A549 (cell line): ENCODE measurements at regions not wholly inside any gene's neighbourhood (a gene's known extent, or its start where the extent isn't known, plus 50 kb on each side); places are given as distances from the start of the nearest gene placed in this dataset.

ENCODE experiments used
- ATAC-seq, 2 experiments: fragments of 200-7000 bp in 1 of 2; fragments of >200 bp in 1 of 2; cut with Nextera tagmentation in 1 of 2; cut with Tn5 transposase in 1 of 2; 3 replicates each; pipeline versions ENCODE4 v1.8.0 to v1.9.1; 2018 to 2020; ENCODE audit warnings: mild to moderate bottlenecking in 1 of 2, moderate library complexity in 1 of 2
- CTCF ChIA-PET: fragments of 300-600 bp; sonication (Branson Sonifier 250); formaldehyde crosslinking; extraction: SDS; loops from one replicate; lab custom pipeline; 2021; ENCODE audit warnings: antibody characterized with exemption, inconsistent platforms; lab: Yijun Ruan, JAX
- POLR2A ChIA-PET: fragments of 350-600 bp; formaldehyde crosslinking; extraction: SDS; loops from one replicate; lab custom pipeline; 2021; ENCODE audit warnings: antibody characterized with exemption, inconsistent platforms; lab: Yijun Ruan, JAX
- DNase-seq, 2 experiments: peaks; one replicate each; pipeline versions ENCODE4 v3.0.0 to v3.0.0-alpha.2; 2011 to 2016; ENCODE audit warnings: low read depth in 1 of 2, low spot score in 1 of 2
- FAIRE-seq: peaks from 2 replicates; lab custom pipeline; 2011; peaks lifted over from hg19 to GRCh38; lab: Jason Lieb, UNC
- H3K27ac ChIP-seq, 2 experiments: fragments of >200 bp; sonication (Bioruptor Twin); formaldehyde crosslinking; 3 replicates each; pipeline ENCODE4 v1.5.1; 2016 to 2017
- H3K4me1 ChIP-seq: fragments of >200 bp; sonication (Bioruptor Twin); formaldehyde crosslinking; 3 replicates; pipeline ENCODE4 v1.6.1; 2016
- H3K4me2 ChIP-seq: fragments of >200 bp; sonication (Bioruptor Twin); formaldehyde crosslinking; 3 replicates; pipeline ENCODE4 v1.6.1; 2016
- H3K4me3 ChIP-seq: fragments of >200 bp; sonication (Bioruptor Twin); formaldehyde crosslinking; 3 replicates; pipeline ENCODE4 v1.5.1; 2016
- H3K9me3 ChIP-seq: fragments of >200 bp; sonication (Bioruptor Twin); formaldehyde crosslinking; 3 replicates; pipeline ENCODE4 v1.6.1; 2016
- BCL3 ChIP-seq: fragments of >200 bp; sonication (Bioruptor Twin); formaldehyde crosslinking; IDR thresholded peaks from 3 replicates; pipeline ENCODE4 v1.6.1; 2016
- BHLHE40 ChIP-seq: IDR thresholded peaks from 2 replicates; pipeline ENCODE4 v1.6.1; 2012; ENCODE audit warnings: low read depth, low read length, inconsistent platforms
- CBX8 ChIP-seq: fragments of 200-600 bp; sonication (generic); IDR thresholded peaks from 2 replicates; pipeline ENCODE4 v1.6.1; 2016
- CHD4 ChIP-seq: fragments of 200-600 bp; sonication (generic); IDR thresholded peaks from 2 replicates; pipeline ENCODE4 v1.6.1; 2016; ENCODE audit warnings: antibody characterized with exemption, mild to moderate bottlenecking, borderline replicate concordance
- ELK1 ChIP-seq: fragments of 150-350 bp; IDR thresholded peaks from 2 replicates; pipeline ENCODE4 v1.6.1; 2014; ENCODE audit warnings: low read depth, mild to moderate bottlenecking, low read length
- ESRRA ChIP-seq: fragments of 150-350 bp; IDR thresholded peaks from 2 replicates; pipeline ENCODE4 v1.6.1; 2014; ENCODE audit warnings: mild to moderate bottlenecking, low read length, borderline replicate concordance
- FOSB ChIP-seq: fragments of 250-450 bp; sonication (Bioruptor Pico); IDR thresholded peaks from 2 replicates; pipeline ENCODE4 v1.5.0; 2020; ENCODE audit warnings: mild to moderate bottlenecking, moderate library complexity
- FOSL2 ChIP-seq, 2 experiments: fragments of 450-650 bp in 1 of 2; fragments of >200 bp in 1 of 2; sonication (Bioruptor Twin) in 1 of 2; formaldehyde crosslinking; IDR thresholded peaks; 2 replicates each; pipeline versions ENCODE4 v1.5.0 to v1.6.1; 2016 to 2020; ENCODE audit warnings: mild to moderate bottlenecking in 1 of 2, moderate library complexity in 1 of 2
- FOXS1 ChIP-seq: fragments of 250-450 bp; sonication (Bioruptor Pico); IDR thresholded peaks from 2 replicates; pipeline ENCODE4 v1.5.0; 2020; ENCODE audit warnings: mild to moderate bottlenecking, moderate library complexity
- HES2 ChIP-seq: fragments of >200 bp; sonication (Bioruptor Twin); formaldehyde crosslinking; IDR thresholded peaks from 2 replicates; pipeline ENCODE4 v1.6.1; 2016
- HMGXB4 ChIP-seq: fragments of 250-450 bp; sonication (Bioruptor Pico); IDR thresholded peaks from 2 replicates; pipeline ENCODE4 v1.5.0; 2021; ENCODE audit warnings: mild to moderate bottlenecking, moderate library complexity, borderline replicate concordance
- HOXB5 ChIP-seq: fragments of 250-450 bp; sonication (Bioruptor Pico); IDR thresholded peaks from 2 replicates; pipeline ENCODE4 v1.5.0; 2020; ENCODE audit warnings: mild to moderate bottlenecking, moderate library complexity
- JUNB ChIP-seq: fragments of >200 bp; sonication (Bioruptor Twin); formaldehyde crosslinking; IDR thresholded peaks from 2 replicates; pipeline ENCODE4 v1.6.1; 2016
- KDM5A ChIP-seq: fragments of 200-600 bp; sonication (generic); IDR thresholded peaks from 2 replicates; pipeline ENCODE4 v1.6.1; 2016; ENCODE audit warnings: antibody characterized with exemption, mild to moderate bottlenecking
- MAFK ChIP-seq: fragments of 450-650 bp; IDR thresholded peaks from 2 replicates; pipeline ENCODE4 v1.6.1; 2014; ENCODE audit not compliant: partially characterized antibody
- MYC ChIP-seq: IDR thresholded peaks from 2 replicates; pipeline ENCODE4 v1.6.1; 2012; ENCODE audit warnings: mild to moderate bottlenecking, inconsistent platforms, low read length, improper control_type of control experiment, borderline replicate concordance
- NPAS2 ChIP-seq: fragments of 250-450 bp; sonication (Bioruptor Pico); IDR thresholded peaks from 2 replicates; pipeline ENCODE4 v1.8.0; 2022; ENCODE audit warnings: mild to moderate bottlenecking, moderate library complexity, borderline replicate concordance
- NR3C1 ChIP-seq: fragments of >200 bp; sonication (Bioruptor Twin); formaldehyde crosslinking; IDR thresholded peaks from 3 replicates; pipeline ENCODE4 v1.6.1; 2017
- PBX3 ChIP-seq: IDR thresholded peaks from 2 replicates; pipeline ENCODE4 v1.6.1; 2012
- PHF8 ChIP-seq: fragments of 200-600 bp; sonication (generic); IDR thresholded peaks from 2 replicates; pipeline ENCODE4 v1.6.1; 2016; ENCODE audit warnings: low read depth, mild to moderate bottlenecking, antibody characterized with exemption, moderate library complexity, borderline replicate concordance
- POLR2A ChIP-seq: IDR thresholded peaks from 2 replicates; pipeline ENCODE4 v1.6.1; 2012; ENCODE audit warnings: mild to moderate bottlenecking, low read length
- RARB ChIP-seq: fragments of 250-450 bp; sonication (Bioruptor Pico); IDR thresholded peaks from 2 replicates; pipeline ENCODE4 v1.8.0; 2021; ENCODE audit warnings: mild to moderate bottlenecking, moderate library complexity
- RCOR1 ChIP-seq: fragments of 150-350 bp; IDR thresholded peaks from 2 replicates; pipeline ENCODE4 v1.6.1; 2014; ENCODE audit warnings: antibody characterized with exemption, low read length, low read depth
- RFX5 ChIP-seq: fragments of 450-650 bp; IDR thresholded peaks from 2 replicates; pipeline ENCODE4 v1.7.1; 2014; ENCODE audit warnings: antibody characterized with exemption, mild to moderate bottlenecking, moderate library complexity
- TP53 ChIP-seq: fragments of 250-450 bp; sonication (Bioruptor Pico); IDR thresholded peaks from 2 replicates; pipeline ENCODE4 v1.5.0; 2021; ENCODE audit warnings: mild to moderate bottlenecking, moderate library complexity
- ZFP36 ChIP-seq: fragments of 450-650 bp; IDR thresholded peaks from 2 replicates; pipeline ENCODE4 v1.6.1; 2014; ENCODE audit warnings: borderline replicate concordance; ENCODE audit not compliant: partially characterized antibody
- ZNF302 ChIP-seq: fragments of 250-450 bp; sonication (Bioruptor Pico); IDR thresholded peaks from 2 replicates; pipeline ENCODE4 v1.9.0; 2021; ENCODE audit warnings: inconsistent platforms, mild to moderate bottlenecking, moderate library complexity
- ZSCAN20 ChIP-seq: fragments of 250-450 bp; sonication (Bioruptor Pico); IDR thresholded peaks from 2 replicates; pipeline ENCODE4 v1.8.0; 2022; ENCODE audit warnings: mild to moderate bottlenecking, moderate library complexity
- WGBS: methylation state at CpG from one replicate; pipeline ENCODE4 v1.1.6; 2017; ENCODE audit errors: missing lambda C conversion rate; 5-methylcytosine and 5-hydroxymethylcytosine counted together
- TF ChIP-seq, protein P1 (sequence below): IDR thresholded peaks from 2 replicates; pipeline ENCODE4 v1.6.1; 2012; ENCODE audit warnings: low read depth, borderline replicate concordance
- TF ChIP-seq, protein P2 (sequence below): IDR thresholded peaks from 2 replicates; pipeline ENCODE4 v1.6.1; 2012

GRCh38 chr5:6215891-6216290 lies 162.5 kb downstream of the MED10 start (continued):
- no peak for TF ChIP-seq HMGXB4 (CRISPR knock-in tag)
- no peak for TF ChIP-seq CBX8
- TF ChIP-seq, all 56 proteins: peak for 0

GRCh38 chr5:6212244-6212643 lies 166.1 kb downstream of the MED10 start:
- no peak for FAIRE-seq
- POLR2A ChIA-PET = no interaction called here
- CTCF ChIA-PET = no interaction called here

DNA sequence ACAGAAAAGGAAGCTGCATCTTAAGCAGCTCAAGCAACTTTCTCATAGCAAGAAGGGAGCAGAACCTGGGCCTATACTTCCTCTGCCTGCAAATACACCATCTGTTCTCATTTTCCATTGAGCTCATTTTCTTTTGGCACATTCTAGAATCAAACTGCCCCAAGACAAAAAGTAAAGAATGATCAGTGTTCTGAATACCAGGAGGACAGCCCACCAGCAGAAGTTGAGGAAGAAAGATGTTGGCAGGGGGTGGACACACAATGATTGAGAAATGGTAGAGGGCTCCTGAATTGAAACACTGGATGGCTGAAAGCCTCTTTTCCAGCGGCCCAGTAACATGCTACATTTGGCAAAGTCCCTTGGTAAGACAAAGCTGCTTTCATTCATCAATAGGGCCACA lies 171.8 kb downstream of the MED10 start:
- CTCF ChIA-PET = no interaction called here
- H3K4me2 ChIP-seq = no peak overlapping the region
- POLR2A ChIA-PET = interaction anchor here (0.7 kb wide), 1 partner anchor 1170 kb away, joined by 3 read pairs; no protein-coding TSS in a partner anchor
- no peaks in the 10 kb centered on the region for H3K4me1 ChIP-seq
- H3K4me3 ChIP-seq = no peak overlapping the region
- H3K9me3 ChIP-seq = peaks cover 2% of the 10 kb centered on the region; the same call in 1 of the 3 replicates
- ATAC-seq = no peak
- FAIRE-seq = no peak
- WGBS = 6% methylated on average over 1 of the region's 1 CpG
- no peak overlapping the region for H3K27ac ChIP-seq
- no peak for DNase-seq
- TF ChIP-seq RCOR1 (no peak), ESRRA (no peak), FOSL2 (IDR thresholded peaks at IDR 0.05) (no peak), FOSL2 (CRISPR knock-in tag; IDR thresholded peaks at IDR 0.05) (no peak), TP53 (no peak), ZNF302 (CRISPR knock-in tag) (no peak), JUNB (no peak), RFX5 (no peak), NPAS2 (CRISPR knock-in tag) (no peak), CHD4 (no peak), MYC (no peak), FOXS1 (CRISPR knock-in tag) (no peak)
- TF ChIP-seq, protein P1, sequence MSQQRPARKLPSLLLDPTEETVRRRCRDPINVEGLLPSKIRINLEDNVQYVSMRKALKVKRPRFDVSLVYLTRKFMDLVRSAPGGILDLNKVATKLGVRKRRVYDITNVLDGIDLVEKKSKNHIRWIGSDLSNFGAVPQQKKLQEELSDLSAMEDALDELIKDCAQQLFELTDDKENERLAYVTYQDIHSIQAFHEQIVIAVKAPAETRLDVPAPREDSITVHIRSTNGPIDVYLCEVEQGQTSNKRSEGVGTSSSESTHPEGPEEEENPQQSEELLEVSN = no peak
- TF ChIP-seq, protein P2, sequence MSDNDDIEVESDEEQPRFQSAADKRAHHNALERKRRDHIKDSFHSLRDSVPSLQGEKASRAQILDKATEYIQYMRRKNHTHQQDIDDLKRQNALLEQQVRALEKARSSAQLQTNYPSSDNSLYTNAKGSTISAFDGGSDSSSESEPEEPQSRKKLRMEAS = no peak

More at GRCh38 chr5:6212244-6212643, 166.1 kb downstream of the MED10 start:
- ATAC-seq (no peak), DNase-seq (no peak)
- 0 out of 3 replicates have a peak, but pooled peaks cover 3% of the 10 kb centered on the region for H3K9me3 ChIP-seq
- TF ChIP-seq FOSB (CRISPR knock-in tag) (no peak), ZFP36 (no peak), BCL3 (no peak), HES2 (no peak), CBX8 (no peak), KDM5A (no peak), ELK1 (no peak), MAFK (no peak), HOXB5 (CRISPR knock-in tag) (no peak), POLR2A (no peak), RARB (no peak), BHLHE40 (no peak), ZSCAN20 (CRISPR knock-in tag) (no peak), TP53 (no peak), PHF8 (no peak), PBX3 (no peak), RCOR1 (no peak), NR3C1 (no peak), ESRRA (no peak), NPAS2 (CRISPR knock-in tag) (no peak)
- WGBS = 5% methylated on average over 1 of the region's 1 CpG
- no peaks in the 10 kb centered on the region for H3K4me1 ChIP-seq
- H3K27ac ChIP-seq = no peak overlapping the region
- no peak overlapping the region for H3K4me2 ChIP-seq
- H3K4me3 ChIP-seq = no peak overlapping the region
